K562 (cell line): ENCODE measurements at regions not wholly inside any gene's neighbourhood (a gene's known extent, or its start where the extent isn't known, plus 50 kb on each side); places are given as distances from the start of the nearest gene placed in this dataset.

Source experiments
- ATAC-seq: fragments of 200-7000 bp; cut with Tn5 transposase; 3 replicates; pipeline ENCODE4 v1.9.1; 2020; ENCODE audit warnings: moderate library complexity
- BruUV-seq: library from RNA; stranded (reverse); fragments of 400-500 nt; replicated peaks from 2 replicates; lab custom pipeline; 2021; lab: Mats Ljungman, UMichigan
- CTCF ChIA-PET: fragments of 300-600 bp; formaldehyde crosslinking; extraction: SDS; loops from one replicate; lab custom pipeline; 2021; ENCODE audit warnings: low intra/inter-chr PET ratio; lab: Yijun Ruan, JAX
- POLR2A ChIA-PET: fragments of 300-600, 350-650 bp; sonication (Branson Sonifier 250); formaldehyde crosslinking; extraction: SDS; loops from one replicate; lab custom pipeline; 2021; ENCODE audit warnings: antibody characterized with exemption, inconsistent platforms; lab: Yijun Ruan, JAX
- DNase-seq, 4 experiments: peaks; one replicate each; pipeline versions ENCODE4 v3.0.0 to v3.0.0-alpha.2; 2011 to 2018; ENCODE audit warnings: low spot score in 3 of 4, mixed read lengths in 3 of 4; ENCODE audit errors: extremely low read depth in 1 of 4
- FAIRE-seq: peaks from 2 replicates; lab custom pipeline; 2011; peaks lifted over from hg19 to GRCh38; lab: Jason Lieb, UNC
- H2AFZ ChIP-seq: 2 replicates; pipeline ENCODE4 v1.6.0; 2011; ENCODE audit warnings: low read depth, low read length, control low read depth, inconsistent platforms
- H3K27ac ChIP-seq: fragments of 200-600 bp; 3 replicates; pipeline ENCODE4 v1.8.0; 2011; ENCODE audit warnings: low read depth, mild to moderate bottlenecking, control low read depth, inconsistent platforms, low read length, moderate library complexity, mixed read lengths; ENCODE audit errors: extremely low read depth
- H3K27me3 ChIP-seq, 2 experiments: fragments of 300-600 bp in 1 of 2; 2 replicates in 1 of 2; 3 replicates in 1 of 2; pipeline versions ENCODE4 v1.6.0 to v1.8.0; 2011; ENCODE audit warnings: inconsistent platforms in 2 of 2, low read length in 2 of 2, mild to moderate bottlenecking in 1 of 2, mixed read lengths in 1 of 2, moderate library complexity in 1 of 2; ENCODE audit not compliant: control insufficient read depth in 2 of 2, insufficient read depth in 2 of 2
- H3K36me3 ChIP-seq: fragments of 300-600 bp; 3 replicates; pipeline ENCODE4 v1.8.0; 2011; ENCODE audit warnings: mild to moderate bottlenecking, low read length, inconsistent platforms; ENCODE audit not compliant: control insufficient read depth, insufficient read depth
- H3K4me1 ChIP-seq, 2 experiments: fragments of 200-600 bp in 1 of 2; replicated peaks in 1 of 2; 2 replicates in 1 of 2; 3 replicates in 1 of 2; pipeline versions ENCODE4 v1.5.1 to v1.8.0; 2011; ENCODE audit warnings: inconsistent platforms in 2 of 2, low read length in 2 of 2, mild to moderate bottlenecking in 1 of 2, mixed read lengths in 1 of 2, moderate library complexity in 1 of 2; ENCODE audit not compliant: control insufficient read depth in 2 of 2, insufficient read depth in 2 of 2
- H3K4me2 ChIP-seq: 2 replicates; pipeline ENCODE4 v1.6.1; 2011; ENCODE audit warnings: low read length, control low read depth, inconsistent platforms, mixed read lengths; ENCODE audit not compliant: insufficient read depth
- H3K4me3 ChIP-seq: fragments of 200-600 bp; sonication (generic), shearing (Covaris generic); 2 replicates; pipeline ENCODE4 v1.5.1; 2016; ENCODE audit warnings: control low read depth, inconsistent platforms
- H3K79me2 ChIP-seq: fragments of 200-600 bp; 3 replicates; pipeline ENCODE4 v1.8.0; 2011; ENCODE audit warnings: low read length, inconsistent platforms; ENCODE audit not compliant: control insufficient read depth, insufficient read depth
- H3K9ac ChIP-seq, 2 experiments: 2 replicates each; pipeline versions ENCODE4 v1.6.0 to v1.6.1; 2011; ENCODE audit warnings: low read depth in 2 of 2, low read length in 2 of 2, control low read depth in 1 of 2, inconsistent platforms in 1 of 2, mild to moderate bottlenecking in 1 of 2, mixed read lengths in 1 of 2; ENCODE audit not compliant: insufficient read depth in 1 of 2
- H3K9me1 ChIP-seq: one replicate; pipeline ENCODE4 v1.6.0; 2011; ENCODE audit warnings: inconsistent platforms, mild to moderate bottlenecking, low read length, moderate library complexity; ENCODE audit not compliant: control insufficient read depth, insufficient read depth
- H3K9me3 ChIP-seq: replicated peaks from 2 replicates; pipeline ENCODE4 v1.5.1; 2011; ENCODE audit warnings: low read depth, low read length, inconsistent platforms; ENCODE audit not compliant: control insufficient read depth, insufficient read depth
- H4K20me1 ChIP-seq: replicated peaks from 2 replicates; pipeline ENCODE4 v1.6.1; 2011; ENCODE audit warnings: low read length, inconsistent platforms, mixed read lengths; ENCODE audit not compliant: control insufficient read depth, insufficient read depth
- ARHGAP35 ChIP-seq: fragments of 450-650 bp; IDR thresholded peaks from 2 replicates; pipeline ENCODE4 v1.6.1; 2018; ENCODE audit not compliant: partially characterized antibody
- GTF2F1 ChIP-seq: IDR thresholded peaks from 2 replicates; pipeline ENCODE4 v1.6.1; 2011; ENCODE audit warnings: low read depth, low read length, improper control_type of control experiment
- MXI1 ChIP-seq: IDR thresholded peaks from 2 replicates; pipeline ENCODE4 v1.6.1; 2011; ENCODE audit warnings: low read depth, mild to moderate bottlenecking, improper control_type of control experiment, low read length
- NELFE ChIP-seq: IDR thresholded peaks from 2 replicates; pipeline ENCODE4 v1.6.1; 2011; ENCODE audit warnings: mild to moderate bottlenecking; ENCODE audit not compliant: insufficient read depth, insufficient read length
- POLR2AphosphoS2 ChIP-seq: IDR thresholded peaks from 2 replicates; pipeline ENCODE4 v1.6.1; 2012; ENCODE audit warnings: low read length, improper control_type of control experiment
- RBM14 ChIP-seq: fragments of 200-400 bp; formaldehyde crosslinking; IDR thresholded peaks from 2 replicates; pipeline ENCODE4 v1.6.1; 2018; ENCODE audit warnings: low read depth, mild to moderate bottlenecking, low read length, moderate library complexity, borderline replicate concordance; ENCODE audit not compliant: insufficient read depth
- XRCC3 ChIP-seq: fragments of 450-650 bp; IDR thresholded peaks from 2 replicates; pipeline ENCODE4 v1.6.1; 2017; ENCODE audit warnings: mild to moderate bottlenecking, moderate library complexity
- ZNF134 ChIP-seq: fragments of 250-450 bp; sonication (Bioruptor Pico); conservative IDR thresholded peaks from 2 replicates; pipeline ENCODE4 v1.4.0; 2020
- WGBS: fragments of 100-300 bp; shearing (Covaris generic); methylation state at CpG from one replicate; pipeline ENCODE4 v1.1.6; 2016; ENCODE audit warnings: low coverage, mixed read lengths; ENCODE audit not compliant: insufficient coverage; ENCODE audit errors: missing lambda C conversion rate; 5-methylcytosine and 5-hydroxymethylcytosine counted together
- in situ Hi-C: fragments of 300-500 bp; cut with MboI; formaldehyde crosslinking; loops from 4 replicates; pipeline ENCODE4 v1.15.0; 2018; ENCODE audit warnings: inconsistent platforms, mixed read lengths
- intact Hi-C: fragments of 100-400 bp; cut with micrococcal nuclease; formaldehyde crosslinking; loops from 2 replicates; pipeline ENCODE4 v1.14.2; 2022
- TF ChIP-seq, protein P1 (sequence below): fragments of 450-650 bp; conservative IDR thresholded peaks from 2 replicates; pipeline ENCODE4 v1.6.1; 2016; ENCODE audit warnings: missing genetic modification characterization, low read depth, mild to moderate bottlenecking, control low read depth, missing compliant biosample characterization
- TF ChIP-seq, protein P2 (sequence below): fragments of 450-650 bp; formaldehyde crosslinking; IDR thresholded peaks from 2 replicates; pipeline ENCODE4 v1.4.0; 2020; ENCODE audit warnings: mild to moderate bottlenecking, moderate library complexity
- TF ChIP-seq, protein P3 (sequence below), 2 experiments: IDR thresholded peaks; 2 replicates each; pipeline ENCODE4 v1.6.1; 2011; ENCODE audit warnings: borderline replicate concordance in 1 of 2, control low read depth in 1 of 2, low read depth in 1 of 2, low read length in 1 of 2, mild to moderate bottlenecking in 1 of 2, mixed read lengths in 1 of 2, moderate library complexity in 1 of 2; ENCODE audit not compliant: insufficient read depth in 1 of 2, insufficient read length in 1 of 2, poor library complexity in 1 of 2, severe bottlenecking in 1 of 2; ENCODE audit errors: extremely low read depth in 1 of 2
- TF ChIP-seq, protein P4 (sequence below): fragments of 250-450 bp; sonication (Bioruptor Pico); IDR thresholded peaks from 2 replicates; pipeline ENCODE4 v1.4.0; 2020; ENCODE audit warnings: mild to moderate bottlenecking, moderate library complexity, borderline replicate concordance

DNA sequence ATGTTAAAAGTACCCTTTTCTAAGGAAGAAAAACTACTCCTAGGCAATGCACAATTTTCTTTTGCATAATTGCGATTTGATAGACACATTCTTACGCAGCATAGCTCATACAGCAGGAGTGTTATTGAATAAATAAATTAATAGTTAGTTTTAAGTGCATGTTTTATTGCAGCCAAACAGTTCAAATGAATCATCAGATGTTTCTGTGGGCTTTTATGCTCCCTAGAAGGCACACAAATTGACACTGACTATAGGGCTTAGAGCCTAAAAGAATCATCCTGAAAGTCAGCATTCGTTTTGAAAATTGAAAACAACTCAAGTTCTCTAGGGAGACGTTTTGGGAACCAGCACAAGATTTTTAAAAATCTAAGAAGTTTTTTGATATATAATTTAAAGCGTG is 411.9 kb downstream of the HLX start:
- POLR2A ChIA-PET, result no interaction called here
- ATAC-seq (no peak), FAIRE-seq (no peak), DNase-seq (no peak)
- no TSS peak for BruUV-seq
- Histone ChIP-seq H3K27me3 (no peaks in the 10 kb centered on the region), H3K9ac (no peak overlapping the region), H3K9me3 (no peaks in the 10 kb centered on the region), H2AFZ (no peak overlapping the region), H3K4me1 (no peaks in the 10 kb centered on the region), H3K9me1 (no peaks in the 10 kb centered on the region), H4K20me1 (no peaks in the 10 kb centered on the region), H3K27ac (no peak overlapping the region), H3K79me2 (no peaks in the 10 kb centered on the region), H3K4me3 (no peak overlapping the region), H3K36me3 (no peaks in the 10 kb centered on the region), H3K4me2 (no peak overlapping the region)
- in situ Hi-C loops (no loop called here), intact Hi-C loops (no loop called here)
- 0% methylated on average over 5 of the region's 5 CpGs for WGBS
- CTCF ChIA-PET, result no interaction called here
- TF ChIP-seq ZNF134 (CRISPR knock-in tag) (no peak), RBM14 (no peak), NELFE (no peak), ARHGAP35 (no peak), MXI1 (no peak), XRCC3 (no peak), GTF2F1 (no peak), POLR2AphosphoS2 (no peak)
- TF ChIP-seq, protein P1, sequence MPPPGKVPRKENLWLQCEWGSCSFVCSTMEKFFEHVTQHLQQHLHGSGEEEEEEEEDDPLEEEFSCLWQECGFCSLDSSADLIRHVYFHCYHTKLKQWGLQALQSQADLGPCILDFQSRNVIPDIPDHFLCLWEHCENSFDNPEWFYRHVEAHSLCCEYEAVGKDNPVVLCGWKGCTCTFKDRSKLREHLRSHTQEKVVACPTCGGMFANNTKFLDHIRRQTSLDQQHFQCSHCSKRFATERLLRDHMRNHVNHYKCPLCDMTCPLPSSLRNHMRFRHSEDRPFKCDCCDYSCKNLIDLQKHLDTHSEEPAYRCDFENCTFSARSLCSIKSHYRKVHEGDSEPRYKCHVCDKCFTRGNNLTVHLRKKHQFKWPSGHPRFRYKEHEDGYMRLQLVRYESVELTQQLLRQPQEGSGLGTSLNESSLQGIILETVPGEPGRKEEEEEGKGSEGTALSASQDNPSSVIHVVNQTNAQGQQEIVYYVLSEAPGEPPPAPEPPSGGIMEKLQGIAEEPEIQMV (tag), result no peak
- TF ChIP-seq, protein P2, sequence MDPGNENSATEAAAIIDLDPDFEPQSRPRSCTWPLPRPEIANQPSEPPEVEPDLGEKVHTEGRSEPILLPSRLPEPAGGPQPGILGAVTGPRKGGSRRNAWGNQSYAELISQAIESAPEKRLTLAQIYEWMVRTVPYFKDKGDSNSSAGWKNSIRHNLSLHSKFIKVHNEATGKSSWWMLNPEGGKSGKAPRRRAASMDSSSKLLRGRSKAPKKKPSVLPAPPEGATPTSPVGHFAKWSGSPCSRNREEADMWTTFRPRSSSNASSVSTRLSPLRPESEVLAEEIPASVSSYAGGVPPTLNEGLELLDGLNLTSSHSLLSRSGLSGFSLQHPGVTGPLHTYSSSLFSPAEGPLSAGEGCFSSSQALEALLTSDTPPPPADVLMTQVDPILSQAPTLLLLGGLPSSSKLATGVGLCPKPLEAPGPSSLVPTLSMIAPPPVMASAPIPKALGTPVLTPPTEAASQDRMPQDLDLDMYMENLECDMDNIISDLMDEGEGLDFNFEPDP, result no peak
- TF ChIP-seq, protein P3, sequence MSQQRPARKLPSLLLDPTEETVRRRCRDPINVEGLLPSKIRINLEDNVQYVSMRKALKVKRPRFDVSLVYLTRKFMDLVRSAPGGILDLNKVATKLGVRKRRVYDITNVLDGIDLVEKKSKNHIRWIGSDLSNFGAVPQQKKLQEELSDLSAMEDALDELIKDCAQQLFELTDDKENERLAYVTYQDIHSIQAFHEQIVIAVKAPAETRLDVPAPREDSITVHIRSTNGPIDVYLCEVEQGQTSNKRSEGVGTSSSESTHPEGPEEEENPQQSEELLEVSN (IDR thresholded peaks at IDR 0.05; ENCODE audit: borderline replicate concordance in 1 of 2, extremely low read depth in 1 of 2, insufficient read depth in 1 of 2, insufficient read length in 1 of 2, low read depth in 1 of 2, low read length in 1 of 2, poor library complexity in 1 of 2, severe bottlenecking in 1 of 2), result no peak
- TF ChIP-seq, protein P4, sequence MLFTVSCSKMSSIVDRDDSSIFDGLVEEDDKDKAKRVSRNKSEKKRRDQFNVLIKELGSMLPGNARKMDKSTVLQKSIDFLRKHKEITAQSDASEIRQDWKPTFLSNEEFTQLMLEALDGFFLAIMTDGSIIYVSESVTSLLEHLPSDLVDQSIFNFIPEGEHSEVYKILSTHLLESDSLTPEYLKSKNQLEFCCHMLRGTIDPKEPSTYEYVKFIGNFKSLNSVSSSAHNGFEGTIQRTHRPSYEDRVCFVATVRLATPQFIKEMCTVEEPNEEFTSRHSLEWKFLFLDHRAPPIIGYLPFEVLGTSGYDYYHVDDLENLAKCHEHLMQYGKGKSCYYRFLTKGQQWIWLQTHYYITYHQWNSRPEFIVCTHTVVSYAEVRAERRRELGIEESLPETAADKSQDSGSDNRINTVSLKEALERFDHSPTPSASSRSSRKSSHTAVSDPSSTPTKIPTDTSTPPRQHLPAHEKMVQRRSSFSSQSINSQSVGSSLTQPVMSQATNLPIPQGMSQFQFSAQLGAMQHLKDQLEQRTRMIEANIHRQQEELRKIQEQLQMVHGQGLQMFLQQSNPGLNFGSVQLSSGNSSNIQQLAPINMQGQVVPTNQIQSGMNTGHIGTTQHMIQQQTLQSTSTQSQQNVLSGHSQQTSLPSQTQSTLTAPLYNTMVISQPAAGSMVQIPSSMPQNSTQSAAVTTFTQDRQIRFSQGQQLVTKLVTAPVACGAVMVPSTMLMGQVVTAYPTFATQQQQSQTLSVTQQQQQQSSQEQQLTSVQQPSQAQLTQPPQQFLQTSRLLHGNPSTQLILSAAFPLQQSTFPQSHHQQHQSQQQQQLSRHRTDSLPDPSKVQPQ (CRISPR knock-in tag), result no peak
